ENCODE measurements at regions not wholly inside any gene's neighbourhood (a gene's known extent, or its start where the extent isn't known, plus 50 kb on each side); places are given as distances from the start of the nearest gene placed in this dataset.

GRCh38 chr4:117479673-117480072, 394.3 kb upstream of the TRAM1L1 start:
- Histone ChIP-seq H2AFZ (ENCODE audit: low read length) (no peak overlapping the region), H3K14ac (ENCODE audit: low read length) (no peak overlapping the region), H3K23ac (ENCODE audit: low read depth, low read length, poor library complexity) (no peak overlapping the region), H3K4ac (ENCODE audit: low read length) (no peak overlapping the region), H3K9ac (ENCODE audit: low read depth, low read length, poor library complexity) (no peak overlapping the region), H2BK120ac (ENCODE audit: low read depth, low read length) (no peak overlapping the region), H2AK5ac (ENCODE audit: low read depth, low read length) (no peak overlapping the region), H2BK15ac (ENCODE audit: low read length) (no peak overlapping the region), H2BK5ac (ENCODE audit: low read length) (no peak overlapping the region), H3K18ac (ENCODE audit: low read length) (no peak overlapping the region), H3K27me3 (ENCODE audit: control insufficient read depth in 3 of 3, insufficient read depth in 3 of 3, low read depth in 1 of 3, low read length in 3 of 3) (no peaks in the 10 kb centered on the region), H3K79me1 (ENCODE audit: low read depth, low read length) (no peaks in the 10 kb centered on the region), H3K4me1 (ENCODE audit: control insufficient read depth in 2 of 2, insufficient read depth in 1 of 2, low read depth in 1 of 2, low read length in 2 of 2) (no peaks in the 10 kb centered on the region), H3K36me3 (replicated peaks in 1 of 2; ENCODE audit: control insufficient read depth in 2 of 2, insufficient read depth in 2 of 2, low read length in 2 of 2) (no peaks in the 10 kb centered on the region), H3K27ac (replicated peaks; ENCODE audit: low read length) (no peak overlapping the region), H3K4me2 (ENCODE audit: insufficient read depth, low read length, poor library complexity, severe bottlenecking) (no peak overlapping the region), H2BK12ac (ENCODE audit: low read length) (no peak overlapping the region), H3K4me3 (ENCODE audit: low read length in 2 of 2) (no peak overlapping the region), H3K9me3 (replicated peaks in 1 of 2; ENCODE audit: control insufficient read depth in 2 of 2, insufficient read depth in 1 of 2, low read depth in 1 of 2, low read length in 2 of 2) (no peaks in the 10 kb centered on the region), H4K8ac (ENCODE audit: low read depth, low read length) (no peak overlapping the region), H4K91ac (ENCODE audit: low read depth, low read length, poor library complexity) (no peak overlapping the region)
- DNase-seq (ENCODE audit: low spot score) = no peak
- WGBS, 2 donors (ENCODE audit: extremely low coverage in 2 of 2, insufficient read length in 2 of 2, insufficient replicate concordance in 1 of 2) = no CpG with 5 or more reads among the region's 6 CpGs

- DNase-seq (ENCODE audit: low spot score) = no peak
- Histone ChIP-seq H3K27ac (replicated peaks; ENCODE audit: low read length) (no peak overlapping the region), H3K36me3 (replicated peaks in 1 of 2; ENCODE audit: control insufficient read depth in 2 of 2, insufficient read depth in 2 of 2, low read length in 2 of 2) (no peaks in the 10 kb centered on the region), H4K8ac (ENCODE audit: low read depth, low read length) (no peak overlapping the region), H3K14ac (ENCODE audit: low read length) (no peak overlapping the region), H2BK12ac (ENCODE audit: low read length) (no peak overlapping the region), H4K91ac (ENCODE audit: low read depth, low read length, poor library complexity) (no peak overlapping the region), H2BK120ac (ENCODE audit: low read depth, low read length) (no peak overlapping the region), H2BK5ac (ENCODE audit: low read length) (no peak overlapping the region), H3K9ac (ENCODE audit: low read depth, low read length, poor library complexity) (no peak overlapping the region), H3K27me3 (ENCODE audit: control insufficient read depth in 3 of 3, insufficient read depth in 3 of 3, low read depth in 1 of 3, low read length in 3 of 3) (no peaks in the 10 kb centered on the region), H3K4me3 (ENCODE audit: low read length in 2 of 2) (no peak overlapping the region), H2AFZ (ENCODE audit: low read length) (no peak overlapping the region), H3K79me1 (ENCODE audit: low read depth, low read length) (no peaks in the 10 kb centered on the region), H2AK5ac (ENCODE audit: low read depth, low read length) (no peak overlapping the region), H3K9me3 (replicated peaks in 1 of 2; ENCODE audit: control insufficient read depth in 2 of 2, insufficient read depth in 1 of 2, low read depth in 1 of 2, low read length in 2 of 2) (no peaks in the 10 kb centered on the region), H3K4me2 (ENCODE audit: insufficient read depth, low read length, poor library complexity, severe bottlenecking) (no peak overlapping the region), H3K18ac (ENCODE audit: low read length) (no peak overlapping the region), H2BK15ac (ENCODE audit: low read length) (no peak overlapping the region), H3K4ac (ENCODE audit: low read length) (no peak overlapping the region), H3K4me1 (ENCODE audit: control insufficient read depth in 2 of 2, insufficient read depth in 1 of 2, low read depth in 1 of 2, low read length in 2 of 2) (no peaks in the 10 kb centered on the region), H3K23ac (ENCODE audit: low read depth, low read length, poor library complexity) (no peak overlapping the region)
- no CpG with 5 or more reads among the region's 3 CpGs for WGBS, 2 donors (ENCODE audit: extremely low coverage in 2 of 2, insufficient read length in 2 of 2, insufficient replicate concordance in 1 of 2)
Measured at GRCh38 chr4:117481742-117482141, 396.4 kb upstream of the TRAM1L1 start.

- Histone ChIP-seq H3K4me1 (ENCODE audit: control insufficient read depth in 2 of 2, insufficient read depth in 1 of 2, low read depth in 1 of 2, low read length in 2 of 2) (peaks cover 0 to 6% of the 10 kb centered on the region in 2 donors), H3K27ac (replicated peaks; ENCODE audit: low read length) (no peak overlapping the region), H4K91ac (ENCODE audit: low read depth, low read length, poor library complexity) (no peak overlapping the region), H3K4ac (ENCODE audit: low read length) (no peak overlapping the region), H2AFZ (ENCODE audit: low read length) (no peak overlapping the region), H3K18ac (ENCODE audit: low read length) (no peak overlapping the region), H3K27me3 (ENCODE audit: control insufficient read depth in 3 of 3, insufficient read depth in 3 of 3, low read depth in 1 of 3, low read length in 3 of 3) (no peaks in the 10 kb centered on the region), H3K4me2 (ENCODE audit: insufficient read depth, low read length, poor library complexity, severe bottlenecking) (no peak overlapping the region), H3K9ac (ENCODE audit: low read depth, low read length, poor library complexity) (no peak overlapping the region), H2BK15ac (ENCODE audit: low read length) (no peak overlapping the region), H2AK5ac (ENCODE audit: low read depth, low read length) (no peak overlapping the region), H2BK5ac (ENCODE audit: low read length) (no peak overlapping the region), H3K36me3 (replicated peaks in 1 of 2; ENCODE audit: control insufficient read depth in 2 of 2, insufficient read depth in 2 of 2, low read length in 2 of 2) (no peaks in the 10 kb centered on the region), H3K9me3 (replicated peaks in 1 of 2; ENCODE audit: control insufficient read depth in 2 of 2, insufficient read depth in 1 of 2, low read depth in 1 of 2, low read length in 2 of 2) (no peaks in the 10 kb centered on the region), H2BK120ac (ENCODE audit: low read depth, low read length) (no peak overlapping the region), H3K4me3 (ENCODE audit: low read length in 2 of 2) (no peak overlapping the region), H3K23ac (ENCODE audit: low read depth, low read length, poor library complexity) (no peak overlapping the region), H2BK12ac (ENCODE audit: low read length) (no peak overlapping the region), H3K79me1 (ENCODE audit: low read depth, low read length) (no peaks in the 10 kb centered on the region), H4K8ac (ENCODE audit: low read depth, low read length) (no peak overlapping the region), H3K14ac (ENCODE audit: low read length) (no peak overlapping the region)
- DNase-seq (ENCODE audit: low spot score) = no peak
- no CpG with 5 or more reads among the region's 7 CpGs for WGBS, 2 donors (ENCODE audit: extremely low coverage in 2 of 2, insufficient read length in 2 of 2, insufficient replicate concordance in 1 of 2)
Measured at GRCh38 chr4:117488692-117489091, 403.3 kb upstream of the TRAM1L1 start.

DNA sequence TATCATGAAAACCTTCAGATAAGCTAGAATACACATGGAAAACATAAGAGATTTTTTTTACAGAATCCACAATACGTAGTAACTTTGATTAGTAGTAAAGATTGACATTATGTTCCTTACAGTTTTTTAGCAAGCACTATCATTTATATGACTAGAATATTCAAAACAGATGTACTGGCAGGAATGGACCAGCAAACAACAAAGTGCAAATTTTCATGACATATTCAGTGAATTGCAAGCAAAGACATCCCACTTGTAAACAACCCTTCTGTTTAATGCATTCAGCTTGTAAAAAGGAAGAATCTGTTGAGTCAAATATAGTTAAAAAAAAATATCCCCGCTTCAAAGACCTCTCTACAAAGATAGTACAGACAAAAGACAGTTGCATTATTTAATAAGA, 403.7 kb upstream of the TRAM1L1 start:
- no peaks in the 10 kb centered on the region for H3K27me3 ChIP-seq (ENCODE audit: control insufficient read depth in 3 of 3, insufficient read depth in 3 of 3, low read depth in 1 of 3, low read length in 3 of 3)
- H3K4me2 ChIP-seq (ENCODE audit: insufficient read depth, low read length, poor library complexity, severe bottlenecking) = no peak overlapping the region
- H2AFZ ChIP-seq (ENCODE audit: low read length) = no peak overlapping the region
- H3K18ac ChIP-seq (ENCODE audit: low read length) = no peak overlapping the region
- no peak overlapping the region for H4K8ac ChIP-seq (ENCODE audit: low read depth, low read length)
- peaks cover 0 to 6% of the 10 kb centered on the region in 2 donors for H3K4me1 ChIP-seq (ENCODE audit: control insufficient read depth in 2 of 2, insufficient read depth in 1 of 2, low read depth in 1 of 2, low read length in 2 of 2)
- no peak overlapping the region for H4K91ac ChIP-seq (ENCODE audit: low read depth, low read length, poor library complexity)
- no peak overlapping the region for H2BK12ac ChIP-seq (ENCODE audit: low read length)
- no CpG with 5 or more reads among the region's 2 CpGs for WGBS, 2 donors (ENCODE audit: extremely low coverage in 2 of 2, insufficient read length in 2 of 2, insufficient replicate concordance in 1 of 2)
- DNase-seq (ENCODE audit: low spot score) = no peak
- no peak overlapping the region for H3K27ac ChIP-seq (replicated peaks; ENCODE audit: low read length)
- H3K23ac ChIP-seq (ENCODE audit: low read depth, low read length, poor library complexity) = no peak overlapping the region
- H3K79me1 ChIP-seq (ENCODE audit: low read depth, low read length) = no peaks in the 10 kb centered on the region
- no peak overlapping the region for H3K4me3 ChIP-seq (ENCODE audit: low read length in 2 of 2)
- no peak overlapping the region for H3K9ac ChIP-seq (ENCODE audit: low read depth, low read length, poor library complexity)
- H2BK5ac ChIP-seq (ENCODE audit: low read length) = no peak overlapping the region
- H2AK5ac ChIP-seq (ENCODE audit: low read depth, low read length) = no peak overlapping the region
- H3K4ac ChIP-seq (ENCODE audit: low read length) = no peak overlapping the region
- H2BK120ac ChIP-seq (ENCODE audit: low read depth, low read length) = no peak overlapping the region
- no peak overlapping the region for H2BK15ac ChIP-seq (ENCODE audit: low read length)
- no peaks in the 10 kb centered on the region for H3K36me3 ChIP-seq (replicated peaks in 1 of 2; ENCODE audit: control insufficient read depth in 2 of 2, insufficient read depth in 2 of 2, low read length in 2 of 2)
- H3K9me3 ChIP-seq (replicated peaks in 1 of 2; ENCODE audit: control insufficient read depth in 2 of 2, insufficient read depth in 1 of 2, low read depth in 1 of 2, low read length in 2 of 2) = no peaks in the 10 kb centered on the region
- H3K14ac ChIP-seq (ENCODE audit: low read length) = no peak overlapping the region

Data from neuronal stem cell (in vitro differentiated cells).